H1 (cell line): ENCODE measurements at regions not wholly inside any gene's neighbourhood (a gene's known extent, or its start where the extent isn't known, plus 50 kb on each side); places are given as distances from the start of the nearest gene placed in this dataset.

Experiments used
- CTCF ChIA-PET: fragments of 300-600 bp; sonication (Branson Sonifier 250); formaldehyde crosslinking; loops from one replicate; lab custom pipeline; 2021; ENCODE audit not compliant: partially characterized antibody; lab: Charles Lee
- POLR2A ChIA-PET: fragments of 300-600 bp; sonication (Branson Sonifier 250); formaldehyde crosslinking; loops from one replicate; lab custom pipeline; 2021; ENCODE audit warnings: inconsistent platforms; ENCODE audit not compliant: partially characterized antibody; lab: Charles Lee
- DNase-seq, 2 experiments: peaks; one replicate each; pipeline versions ENCODE4 v3.0.0 to v3.0.0-alpha.2; 2010 to 2022; ENCODE audit warnings: low spot score in 2 of 2, low read depth in 1 of 2, mixed read lengths in 1 of 2
- FAIRE-seq: peaks from 2 replicates; lab custom pipeline; 2011; peaks lifted over from hg19 to GRCh38; lab: Jason Lieb, UNC
- H2AFZ ChIP-seq: 2 replicates; pipeline ENCODE4 v1.8.1; 2012; ENCODE audit warnings: low read length, inconsistent platforms
- H2AK5ac ChIP-seq: 2 replicates; pipeline ENCODE4 v1.6.1; 2013; ENCODE audit warnings: low read depth, low read length
- H2BK120ac ChIP-seq: replicated peaks from 2 replicates; pipeline ENCODE3; 2013; ENCODE audit warnings: low read depth, low read length, inconsistent platforms
- H2BK12ac ChIP-seq: 2 replicates; pipeline ENCODE4 v1.6.1; 2013; ENCODE audit warnings: low read depth, low read length
- H2BK15ac ChIP-seq: 2 replicates; pipeline ENCODE4 v1.6.1; 2013; ENCODE audit warnings: low read length
- H2BK20ac ChIP-seq: 2 replicates; pipeline ENCODE4 v1.6.1; 2013; ENCODE audit warnings: low read length
- H2BK5ac ChIP-seq: 2 replicates; pipeline ENCODE4 v1.6.1; 2013; ENCODE audit warnings: low read depth, low read length
- H3K14ac ChIP-seq: 2 replicates; pipeline ENCODE4 v1.6.1; 2013; ENCODE audit warnings: inconsistent platforms; ENCODE audit not compliant: insufficient read length
- H3K18ac ChIP-seq: 2 replicates; pipeline ENCODE4 v1.6.1; 2013; ENCODE audit warnings: low read length; ENCODE audit errors: extremely low read depth
- H3K23ac ChIP-seq: 2 replicates; pipeline ENCODE4 v1.6.1; 2013; ENCODE audit warnings: inconsistent platforms; ENCODE audit not compliant: insufficient read length
- H3K23me2 ChIP-seq: 2 replicates; pipeline ENCODE4 v1.6.1; 2013; ENCODE audit warnings: low read depth, low read length
- H3K27ac ChIP-seq: 2 replicates; pipeline ENCODE4 v1.6.1; 2011; ENCODE audit warnings: low read depth, low read length, inconsistent platforms
- H3K27me3 ChIP-seq, 4 experiments: replicated peaks in 1 of 4; 1 replicate in 1 of 4; 2 replicates in 3 of 4; pipeline versions ENCODE4 v1.6.1 to v1.8.1; 2011 to 2013; ENCODE audit warnings: low read length in 3 of 4, mild to moderate bottlenecking in 3 of 4, inconsistent platforms in 2 of 4, mixed read lengths in 2 of 4, moderate library complexity in 1 of 4; ENCODE audit not compliant: control insufficient read depth in 3 of 4, insufficient read depth in 3 of 4; ENCODE audit errors: extremely low read depth in 1 of 4
- H3K36me3 ChIP-seq, 4 experiments: 2 replicates each; pipeline versions ENCODE4 v1.6.1 to v1.8.1; 2011 to 2013; ENCODE audit warnings: mild to moderate bottlenecking in 4 of 4, low read length in 3 of 4, moderate library complexity in 2 of 4, control low read depth in 1 of 4, inconsistent platforms in 1 of 4; ENCODE audit not compliant: insufficient read depth in 4 of 4, control insufficient read depth in 2 of 4
- H3K4ac ChIP-seq: replicated peaks from 2 replicates; pipeline ENCODE3; 2013; ENCODE audit warnings: low read length, low read depth, mixed read lengths, inconsistent platforms; ENCODE audit not compliant: insufficient read length
- H3K4me1 ChIP-seq, 4 experiments: replicated peaks in 1 of 4; 1 replicate in 1 of 4; 2 replicates in 3 of 4; pipeline versions ENCODE4 v1.6.1 to v1.8.1; 2011 to 2013; ENCODE audit warnings: low read length in 3 of 4, inconsistent platforms in 2 of 4, mixed read lengths in 1 of 4; ENCODE audit not compliant: insufficient read depth in 4 of 4, control insufficient read depth in 3 of 4
- H3K4me2 ChIP-seq, 2 experiments: 2 replicates each; pipeline versions ENCODE4 v1.6.1 to v1.8.1; 2011 to 2013; ENCODE audit warnings: low read depth in 2 of 2, low read length in 2 of 2, control low read depth in 1 of 2, inconsistent platforms in 1 of 2, mild to moderate bottlenecking in 1 of 2; ENCODE audit not compliant: insufficient read depth in 1 of 2
- H3K4me3 ChIP-seq, 4 experiments: fragments of 200-600, 300-600 bp in 1 of 4; sonication (generic), shearing (Covaris generic), sonication (Bioruptor Twin) in 1 of 4; 2 replicates each; pipeline versions ENCODE4 v1.5.1 to v1.8.1; 2011 to 2016; ENCODE audit warnings: low read length in 4 of 4, low read depth in 3 of 4, control low read depth in 2 of 4, inconsistent platforms in 2 of 4, mild to moderate bottlenecking in 2 of 4, mixed read lengths in 1 of 4, moderate library complexity in 1 of 4; ENCODE audit not compliant: insufficient read depth in 2 of 4; ENCODE audit errors: extremely low read depth in 1 of 4
- H3K56ac ChIP-seq: replicated peaks from 2 replicates; pipeline ENCODE3; 2013; ENCODE audit warnings: low read depth, mild to moderate bottlenecking, mixed read lengths, low read length, inconsistent platforms; ENCODE audit not compliant: insufficient read length
- H3K79me1 ChIP-seq: 2 replicates; pipeline ENCODE4 v1.6.1; 2013; ENCODE audit warnings: low read depth, low read length, control low read depth
- H3K79me2 ChIP-seq, 2 experiments: 2 replicates each; pipeline versions ENCODE4 v1.6.1 to v1.8.1; 2012 to 2013; ENCODE audit warnings: low read length in 2 of 2, mild to moderate bottlenecking in 2 of 2, inconsistent platforms in 1 of 2; ENCODE audit not compliant: insufficient read depth in 2 of 2, control insufficient read depth in 1 of 2
- H3K9ac ChIP-seq, 4 experiments: replicated peaks in 1 of 4; 1 replicate in 1 of 4; 2 replicates in 3 of 4; pipeline versions ENCODE4 v1.6.1 to v1.8.1; 2011 to 2013; ENCODE audit warnings: low read depth in 3 of 4, low read length in 3 of 4, control low read depth in 2 of 4, mild to moderate bottlenecking in 2 of 4, moderate library complexity in 2 of 4, inconsistent platforms in 1 of 4; ENCODE audit errors: extremely low read depth in 1 of 4
- H3K9me3 ChIP-seq, 2 experiments: 2 replicates each; pipeline versions ENCODE4 v1.6.1 to v1.8.1; 2012 to 2013; ENCODE audit warnings: mild to moderate bottlenecking in 2 of 2, moderate library complexity in 2 of 2, control low read depth in 1 of 2, inconsistent platforms in 1 of 2, low read depth in 1 of 2, low read length in 1 of 2, mixed read lengths in 1 of 2; ENCODE audit not compliant: insufficient read depth in 2 of 2
- H4K20me1 ChIP-seq, 2 experiments: replicated peaks in 1 of 2; 2 replicates each; pipeline versions ENCODE3 to v1.8.1; 2011 to 2013; ENCODE audit warnings: inconsistent platforms in 2 of 2, low read length in 2 of 2, mild to moderate bottlenecking in 1 of 2; ENCODE audit not compliant: insufficient read depth in 2 of 2, control insufficient read depth in 1 of 2
- H4K5ac ChIP-seq: 2 replicates; pipeline ENCODE4 v1.6.1; 2013; ENCODE audit warnings: low read length, low read depth, mixed read lengths, inconsistent platforms; ENCODE audit not compliant: insufficient read length
- H4K8ac ChIP-seq: 2 replicates; pipeline ENCODE4 v1.8.0; 2013; ENCODE audit warnings: mild to moderate bottlenecking, moderate library complexity, low read length, inconsistent platforms; ENCODE audit not compliant: insufficient read depth; ENCODE audit errors: extremely low read depth
- H4K91ac ChIP-seq: replicated peaks from 2 replicates; pipeline ENCODE3; 2013; ENCODE audit warnings: low read length, mixed read lengths, inconsistent platforms; ENCODE audit not compliant: insufficient read length
- EGR1 ChIP-seq: IDR thresholded peaks from 2 replicates; pipeline ENCODE4 v1.6.1; 2011; ENCODE audit warnings: low read depth, low read length, borderline replicate concordance
- FOSL1 ChIP-seq: IDR thresholded peaks from 2 replicates; pipeline ENCODE4 v1.6.1; 2011; ENCODE audit warnings: mild to moderate bottlenecking, low read depth, low read length, moderate library complexity; ENCODE audit not compliant: insufficient read depth
- MAX ChIP-seq: IDR thresholded peaks from 2 replicates; pipeline ENCODE4 v1.6.1; 2012; ENCODE audit warnings: inconsistent platforms
- NRF1 ChIP-seq: IDR thresholded peaks from 2 replicates; pipeline ENCODE4 v1.6.1; 2011; ENCODE audit warnings: mild to moderate bottlenecking, low read depth, low read length, improper control_type of control experiment
- SIX5 ChIP-seq: IDR thresholded peaks from 2 replicates; pipeline ENCODE4 v1.6.1; 2011; ENCODE audit warnings: mild to moderate bottlenecking, low read depth, low read length
- SP4 ChIP-seq: IDR thresholded peaks from 2 replicates; pipeline ENCODE4 v1.6.1; 2012; ENCODE audit warnings: low read length, inconsistent platforms
- SUZ12 ChIP-seq: fragments of 200-600 bp; sonication (generic); IDR thresholded peaks from 2 replicates; pipeline ENCODE4 v1.6.1; 2012; ENCODE audit warnings: mild to moderate bottlenecking, inconsistent platforms, low read length, moderate library complexity, mixed read lengths
- ZNF274 ChIP-seq: IDR thresholded peaks from 2 replicates; pipeline ENCODE4 v1.7.0; 2012; ENCODE audit warnings: low read length, borderline replicate concordance; ENCODE audit errors: extremely low read depth
- WGBS, 2 experiments: shearing (Covaris generic) in 1 of 2; methylation state at CpG; one replicate each; pipeline versions ENCODE4 v1.1.6 to v1.1.7; 2013 to 2015; ENCODE audit warnings: low lambda C conversion rate in 2 of 2, mixed read lengths in 2 of 2, inconsistent platforms in 1 of 2, low coverage in 1 of 2, missing lambda C conversion rate in 1 of 2; ENCODE audit not compliant: insufficient replicate concordance in 2 of 2, insufficient coverage in 1 of 2, insufficient read length in 1 of 2; ENCODE audit errors: extremely low coverage in 1 of 2, missing lambda C conversion rate in 1 of 2; 5-methylcytosine and 5-hydroxymethylcytosine counted together

- ChIA-PET POLR2A (no interaction called here), CTCF (interaction anchor here (1.0 kb wide), 1 partner anchor 298 kb away, joined by 3 read pairs; no protein-coding TSS in a partner anchor)
- Histone ChIP-seq H4K91ac (no peak overlapping the region), H2BK12ac (no peak overlapping the region), H3K18ac (no peak overlapping the region), H2AK5ac (no peak overlapping the region), H2BK5ac (no peak overlapping the region), H2BK120ac (no peak overlapping the region), H3K79me2 (no peaks in the 10 kb centered on the region), H3K27me3 (no peaks in the 10 kb centered on the region), H3K14ac (no peak overlapping the region), H2BK20ac (no peak overlapping the region), H3K23me2 (no peaks in the 10 kb centered on the region; the same call in 1 of the 2 replicates), H3K9ac (no peak overlapping the region), H4K20me1 (no peaks in the 10 kb centered on the region), H3K4me2 (no peak overlapping the region), H3K56ac (no peak overlapping the region), H3K79me1 (no peaks in the 10 kb centered on the region), H3K36me3 (no peaks in the 10 kb centered on the region), H3K27ac (no peak overlapping the region), H3K4me1 (no peaks in the 10 kb centered on the region), H2AFZ (no peak overlapping the region; the same call in 1 of the 2 replicates), H3K23ac (no peak overlapping the region), H4K5ac (no peak overlapping the region), H2BK15ac (no peak overlapping the region), H3K4me3 (no peak overlapping the region), H4K8ac (no peak overlapping the region), H3K9me3 (peaks cover 2 to 5% of the 10 kb centered on the region in 2 experiments; a peak in 1 of 4 replicates), H3K4ac (no peak overlapping the region)
- 87% methylated on average over 7 of the region's 7 CpGs; no CpG with 5 or more reads in 1 of the 2 experiments for WGBS, 2 experiments
- no peak for FAIRE-seq
- TF ChIP-seq ZNF274 (no peak), SIX5 (no peak), SUZ12 (no peak), MAX (no peak), SP4 (no peak), EGR1 (no peak), NRF1 (no peak), FOSL1 (no peak)
- no peak for DNase-seq
Observed at GRCh38 chr6:88251301-88251700, 85.2 kb upstream of the CNR1 start.
